Hematopoietic multipotent progenitor cell treated with erythropoietin and hydrocortisone succinate and interleukin-3 and kit ligand, for 15 days (in vitro differentiated cells): ENCODE measurements at regions not wholly inside any gene's neighbourhood (a gene's known extent, or its start where the extent isn't known, plus 50 kb on each side); places are given as distances from the start of the nearest gene placed in this dataset.

Experiments used
- DNase-seq: peaks from one replicate; pipeline ENCODE4 v3.0.0-alpha.2; 2015; ENCODE audit warnings: low spot score

DNA sequence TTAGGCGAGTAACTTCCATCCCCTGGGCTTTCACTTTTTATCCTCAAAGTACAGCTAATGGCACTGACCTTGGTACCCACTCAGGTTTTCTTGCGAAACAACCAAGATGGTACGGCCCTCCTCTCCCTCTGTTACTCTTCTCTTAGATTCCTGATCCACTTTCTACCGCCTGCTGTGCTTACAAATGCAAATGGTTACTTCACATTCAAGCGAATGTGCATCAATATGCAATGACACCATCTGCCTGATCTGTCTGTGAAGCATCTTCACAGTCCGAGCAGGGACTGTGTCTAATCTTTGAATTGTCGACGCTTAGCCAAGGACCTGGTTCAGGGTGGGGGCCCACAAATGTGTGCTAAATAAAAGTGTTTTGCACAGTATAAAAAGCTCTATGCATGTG lies 112.2 kb downstream of the TRIB2 start:
- no peak for DNase-seq

DNA sequence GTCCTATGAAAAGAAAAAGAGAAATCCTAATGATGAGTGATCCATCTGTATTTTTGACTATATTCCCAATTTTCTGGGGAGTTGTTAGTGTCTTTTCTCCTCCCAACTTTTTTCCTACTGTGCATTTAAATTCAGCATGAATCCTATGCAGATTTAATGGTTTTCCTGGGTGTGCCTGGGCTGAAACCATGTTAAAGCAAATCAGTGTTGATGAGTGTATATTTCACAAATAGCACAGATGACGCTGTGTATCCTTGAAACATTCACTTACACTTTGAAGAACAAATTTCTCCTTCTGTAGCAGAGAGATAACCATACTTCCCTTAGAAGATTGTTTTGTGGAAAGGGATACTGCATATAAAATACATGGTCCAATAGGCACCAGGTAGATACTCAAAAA lies 114.3 kb downstream of the TRIB2 start:
- DNase-seq, result no peak

DNA sequence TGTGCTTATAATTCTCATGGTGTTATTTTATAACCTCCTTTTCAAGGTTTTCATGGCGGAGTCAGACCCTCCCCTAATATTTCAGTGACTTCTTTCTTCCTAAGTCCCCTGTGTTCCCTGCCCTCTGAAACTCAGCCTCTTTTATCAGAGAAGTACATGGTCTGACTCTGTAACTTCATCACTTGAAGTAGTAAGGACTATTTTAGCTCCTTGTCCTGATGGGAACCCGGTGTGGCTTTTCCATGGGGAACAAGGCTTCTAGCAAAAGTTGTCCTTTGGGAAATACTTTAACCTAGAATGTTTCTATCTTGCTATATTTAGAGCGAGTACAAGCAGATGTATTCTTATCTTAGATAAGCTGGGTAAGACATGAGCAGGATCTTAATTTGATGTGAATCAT lies 117.5 kb downstream of the TRIB2 start:
- DNase-seq, result no peak

DNA sequence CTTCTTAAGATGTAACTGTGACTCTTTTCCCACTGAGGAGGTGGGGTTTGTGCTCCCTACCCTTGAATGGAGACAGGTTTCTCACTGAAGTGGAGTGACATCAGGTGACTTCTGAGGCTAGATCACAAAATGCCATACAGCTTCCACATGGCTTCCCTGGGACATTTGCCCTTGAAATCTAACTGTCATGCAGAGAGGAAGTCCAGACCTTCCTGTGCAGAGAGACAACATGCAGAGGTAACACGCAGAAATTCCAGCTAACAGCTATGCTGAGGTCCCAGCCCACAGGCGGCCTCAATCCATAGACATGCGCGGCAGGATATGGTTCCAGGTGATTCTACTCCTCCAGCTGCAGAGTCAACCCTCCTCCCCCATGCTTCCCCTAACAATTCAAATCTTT lies 119.0 kb downstream of the TRIB2 start:
- no peak for DNase-seq

DNA sequence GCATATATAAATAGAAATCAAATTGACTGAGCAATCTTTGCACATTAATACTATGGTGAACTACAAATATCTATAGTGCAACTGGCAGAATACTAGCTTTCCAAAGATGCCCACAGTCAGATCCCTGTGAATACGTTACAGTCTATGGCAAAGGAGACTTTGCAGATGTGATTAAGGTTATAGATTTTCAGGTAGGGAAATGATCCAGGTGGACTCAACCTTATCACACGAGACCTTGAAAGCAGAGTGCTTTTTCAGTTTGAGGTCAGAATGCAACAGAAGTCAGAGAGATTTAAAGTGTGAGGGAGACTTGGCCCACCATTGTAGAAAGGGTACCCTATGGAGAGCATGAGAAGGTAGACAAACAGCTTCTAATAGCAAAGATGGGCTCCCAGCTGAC lies 122.6 kb downstream of the TRIB2 start:
- no peak for DNase-seq

DNA sequence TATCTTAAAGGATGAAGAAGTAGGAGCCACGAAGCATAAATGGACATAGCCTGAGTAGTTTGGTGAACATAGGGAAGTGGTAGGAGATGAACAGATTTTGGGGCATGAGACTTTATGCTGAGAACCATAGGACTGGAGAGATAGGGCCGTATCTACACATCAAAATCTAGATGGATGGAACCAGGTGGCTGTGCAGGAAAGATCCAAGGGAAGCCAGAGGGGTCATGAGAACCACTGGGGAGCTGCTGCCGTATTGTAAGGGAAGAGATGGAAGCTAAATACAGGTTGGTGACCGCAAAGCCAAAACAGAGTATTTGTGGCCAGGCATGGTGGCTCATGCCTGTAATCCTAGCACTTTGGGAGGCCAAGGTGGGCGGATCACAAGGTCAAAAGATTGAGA lies 124.3 kb downstream of the TRIB2 start:
- DNase-seq, result no peak

DNA sequence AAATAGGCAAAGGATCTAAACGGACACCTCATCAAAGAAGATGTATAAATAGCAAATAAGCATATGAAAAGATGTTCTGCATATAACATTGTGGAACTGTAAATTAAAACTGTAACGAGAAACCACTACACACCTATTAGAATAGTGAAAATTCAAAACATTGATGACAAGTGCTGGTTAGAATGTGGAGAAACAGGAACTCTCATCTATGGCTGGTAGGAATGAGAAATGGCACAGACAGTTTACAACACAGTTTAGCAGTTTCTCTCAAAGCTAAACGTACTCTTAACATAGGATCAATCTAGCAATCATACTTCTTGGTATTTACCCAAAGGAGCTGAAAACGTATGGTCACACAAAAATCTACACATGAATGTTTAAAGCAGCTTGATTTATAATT lies 126.2 kb downstream of the TRIB2 start:
- DNase-seq, result no peak

DNA sequence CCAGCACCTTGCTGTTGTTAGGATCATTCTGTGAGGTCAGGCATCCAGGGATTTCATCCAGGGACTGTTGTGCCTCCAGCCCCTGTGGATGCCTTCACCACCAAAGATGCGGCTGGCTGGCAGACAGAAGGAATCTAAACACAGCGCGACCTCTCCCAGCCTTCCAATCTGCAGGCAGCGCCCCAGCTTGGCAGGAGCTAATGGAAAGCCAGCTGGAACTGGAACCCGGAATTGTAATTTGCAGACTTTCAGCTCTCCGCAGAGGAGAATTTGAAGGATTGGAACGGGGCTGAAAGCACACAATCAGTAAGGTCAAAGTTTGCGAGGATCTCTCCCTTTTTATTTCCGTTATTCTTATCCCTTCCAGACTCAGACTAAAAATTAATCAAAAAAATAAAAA lies 127.8 kb downstream of the TRIB2 start:
- DNase-seq, result no peak

DNA sequence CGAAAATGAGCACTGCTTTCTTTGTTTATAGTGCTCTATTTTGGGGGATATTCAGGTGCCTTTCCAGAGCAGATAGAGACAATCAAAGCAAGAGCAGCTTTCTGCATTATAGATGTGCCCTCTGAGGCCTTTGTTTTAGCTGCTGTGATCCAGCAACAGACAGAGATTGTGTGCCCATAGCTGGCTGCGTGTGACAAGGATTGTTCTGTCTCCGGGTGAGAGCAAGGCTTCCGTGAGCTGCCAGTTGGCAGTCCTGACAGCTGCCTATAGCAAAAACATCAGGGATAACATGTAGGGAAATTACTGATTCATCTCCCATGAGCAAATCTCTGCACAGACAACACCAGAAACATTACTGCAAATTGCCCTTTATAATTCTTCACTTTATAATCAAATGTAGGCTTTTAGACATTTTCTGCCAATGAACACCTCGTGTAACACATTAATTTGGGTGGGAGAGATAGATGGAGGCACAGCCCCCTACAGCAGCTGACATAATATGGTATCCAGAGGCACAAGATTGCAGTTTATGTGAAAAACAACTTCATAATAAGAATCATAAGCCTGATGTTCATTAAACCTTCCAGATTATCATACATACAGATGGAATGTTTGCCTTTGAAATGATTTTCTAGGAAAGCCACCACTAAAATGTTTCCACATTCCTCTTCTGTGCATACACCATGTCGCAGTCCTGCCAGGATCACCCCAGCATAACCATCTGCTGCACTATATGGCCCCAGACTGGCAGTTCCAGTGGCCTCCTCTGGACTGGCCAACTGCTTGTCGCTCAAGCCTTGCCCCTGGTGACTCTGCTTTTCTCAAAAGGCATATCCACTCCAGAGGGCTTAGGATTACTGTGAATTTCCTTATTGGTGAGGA lies 131.2 kb downstream of the TRIB2 start:
- DNase-seq, result no peak

DNA sequence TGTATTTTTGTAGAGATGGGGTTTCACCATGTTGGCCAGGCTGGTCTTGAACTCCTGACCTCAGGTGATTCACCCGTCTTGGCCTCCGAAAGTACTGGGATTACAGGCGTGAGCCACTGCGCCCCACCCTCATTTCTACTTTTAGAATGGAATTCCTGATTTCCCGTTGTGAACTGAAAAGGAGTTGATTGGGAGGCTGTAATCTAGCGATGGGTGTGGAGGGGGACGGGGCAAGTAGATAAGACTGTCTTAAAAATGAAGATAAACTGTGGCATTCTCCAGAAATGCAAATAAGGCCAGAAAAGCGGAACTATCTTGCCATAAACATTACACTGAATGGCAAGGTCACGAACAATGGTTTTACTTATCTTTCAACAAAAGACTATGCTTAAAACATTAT lies 135.4 kb downstream of the TRIB2 start:
- DNase-seq, result no peak

DNA sequence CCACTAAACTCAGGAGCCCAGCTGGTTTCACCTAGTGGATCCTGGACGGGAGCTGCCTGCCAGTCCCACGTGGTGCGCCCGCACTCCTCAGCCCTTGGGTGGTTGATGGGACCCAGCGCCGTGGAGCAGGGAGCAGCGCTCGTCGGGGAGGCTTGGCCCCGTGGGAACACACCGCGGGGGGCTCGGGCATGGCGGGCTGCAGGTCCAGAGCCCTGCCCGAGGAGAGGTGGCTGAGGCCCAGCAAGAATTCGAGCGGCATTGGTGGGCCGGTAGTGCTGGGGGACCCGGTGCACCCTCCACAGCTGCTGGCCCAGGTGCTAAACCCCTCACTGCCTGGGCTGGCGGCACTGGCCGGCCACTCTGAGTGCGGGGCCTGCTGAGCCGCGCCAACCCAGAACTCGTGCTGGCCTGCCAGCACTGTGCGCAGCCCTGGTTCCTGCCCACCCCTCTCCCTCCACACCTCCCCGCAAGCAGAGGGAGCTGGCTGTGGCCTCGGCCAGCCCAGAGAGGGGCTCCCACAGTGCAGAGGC lies 137.3 kb downstream of the TRIB2 start:
- no peak for DNase-seq

DNA sequence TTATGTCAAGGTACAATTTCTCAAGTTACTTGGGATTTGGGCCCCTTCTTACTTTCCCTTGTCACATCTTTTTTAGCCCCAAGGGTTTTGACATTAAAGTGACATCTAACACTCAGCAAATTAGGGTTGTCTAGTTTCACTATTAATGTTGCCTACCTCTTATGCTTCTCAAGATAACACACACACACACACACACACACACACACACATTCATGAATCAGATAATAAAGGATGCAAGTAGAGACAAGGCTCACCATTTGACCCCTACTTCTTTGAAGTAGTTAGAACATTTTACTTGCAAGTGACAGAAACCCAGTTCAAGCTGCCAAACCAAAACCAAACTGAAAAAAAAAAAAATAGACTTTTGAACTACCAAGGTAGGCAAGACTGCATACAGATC lies 138.8 kb downstream of the TRIB2 start:
- no peak for DNase-seq

DNA sequence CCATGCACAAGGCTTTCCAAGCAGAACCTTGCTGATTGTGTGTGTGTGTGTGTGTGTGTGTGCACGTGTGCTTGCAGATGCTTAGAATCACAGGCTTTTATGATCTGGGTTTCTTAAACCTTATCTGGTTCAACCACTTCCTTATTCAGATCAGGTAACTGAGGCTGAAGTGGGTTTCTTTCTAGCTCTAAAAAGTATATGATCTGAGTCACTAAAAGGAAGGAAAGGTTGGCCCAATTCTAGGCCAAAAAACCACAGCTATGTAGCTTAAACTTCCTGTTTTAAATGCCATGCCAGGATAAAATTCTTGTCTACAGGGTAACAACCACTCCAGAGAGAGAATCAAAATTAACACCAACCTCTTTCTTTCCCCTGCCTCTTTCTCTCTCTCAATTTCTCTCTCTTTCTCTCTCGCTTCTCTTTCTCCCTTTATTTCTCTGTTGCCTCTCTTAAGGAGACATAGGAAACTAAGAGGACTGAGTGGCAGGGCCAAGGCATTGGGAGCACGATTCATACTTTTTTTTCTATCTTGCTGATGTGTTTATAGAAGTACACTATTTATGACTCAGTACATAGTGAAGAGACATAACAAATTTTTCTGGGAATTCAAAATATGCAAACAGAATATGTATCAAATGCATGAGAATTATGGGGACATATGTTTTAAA lies 140.3 kb downstream of the TRIB2 start:
- no peak for DNase-seq

DNA sequence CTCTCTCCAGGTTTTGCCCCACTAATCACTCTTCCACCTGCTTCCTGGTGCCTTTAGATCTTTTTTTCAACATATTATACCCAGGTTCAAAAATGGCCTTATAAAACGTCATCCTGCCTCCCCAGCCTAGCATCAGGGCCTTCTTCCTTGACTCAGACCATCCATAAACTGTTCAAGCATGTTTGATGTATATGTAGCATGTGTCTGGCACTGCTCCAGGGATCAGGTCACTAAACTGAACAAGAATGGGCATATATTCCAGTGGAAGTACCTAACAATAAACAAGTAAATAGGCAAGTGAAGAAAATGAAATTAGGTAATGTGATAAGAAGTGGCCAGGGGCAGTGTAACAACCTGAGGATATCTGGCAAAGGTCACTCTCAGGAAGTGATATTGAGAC lies 141.2 kb downstream of the TRIB2 start:
- DNase-seq, result no peak

DNA sequence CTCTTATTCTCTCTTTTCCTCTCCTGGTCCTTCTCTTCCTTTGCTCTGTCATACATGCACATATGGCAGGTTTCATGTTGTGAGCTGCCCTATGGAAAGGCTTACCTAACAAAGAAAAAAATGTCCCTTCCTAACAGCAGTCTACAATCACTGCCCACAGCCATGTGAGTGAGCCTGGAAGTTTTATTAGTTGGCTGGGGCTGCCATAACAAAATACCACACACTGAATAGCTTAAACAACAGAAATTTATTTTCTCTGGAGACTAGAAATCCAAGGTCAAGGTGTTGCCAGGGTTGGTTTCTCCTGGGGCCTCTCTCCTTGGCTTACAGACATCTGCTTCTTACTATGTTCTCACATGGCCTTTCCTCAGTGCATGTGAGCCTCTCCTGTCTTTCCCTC lies 142.1 kb downstream of the TRIB2 start:
- DNase-seq, result no peak

DNA sequence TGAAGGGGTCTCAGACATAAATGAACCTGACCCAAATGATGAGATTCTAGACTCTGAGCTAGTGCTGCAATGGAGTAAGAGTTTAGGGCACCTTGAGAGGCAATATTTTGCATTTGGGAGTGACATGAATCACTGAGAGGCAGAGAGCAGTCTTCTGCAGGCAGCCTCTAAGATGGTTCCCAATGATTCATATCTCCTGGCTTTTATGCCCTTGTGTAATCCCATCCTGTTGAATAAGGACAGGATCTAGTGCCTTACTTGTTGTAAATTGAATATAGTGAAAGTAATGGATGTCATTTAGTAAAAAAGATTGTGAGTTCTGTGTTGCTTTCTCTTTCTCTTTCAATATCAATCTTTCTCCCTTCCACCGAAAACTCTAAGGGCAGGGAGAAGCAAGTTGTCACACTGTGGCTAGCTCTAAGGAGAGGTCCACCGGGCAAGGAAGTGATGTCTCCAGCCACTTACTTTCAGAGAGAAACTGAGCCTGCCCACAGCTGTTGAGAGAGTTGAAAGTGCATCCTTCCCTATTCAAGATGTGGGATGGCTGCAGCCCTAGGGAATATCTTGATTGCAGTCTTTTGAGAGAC lies 144.7 kb downstream of the TRIB2 start:
- DNase-seq, result no peak

DNA sequence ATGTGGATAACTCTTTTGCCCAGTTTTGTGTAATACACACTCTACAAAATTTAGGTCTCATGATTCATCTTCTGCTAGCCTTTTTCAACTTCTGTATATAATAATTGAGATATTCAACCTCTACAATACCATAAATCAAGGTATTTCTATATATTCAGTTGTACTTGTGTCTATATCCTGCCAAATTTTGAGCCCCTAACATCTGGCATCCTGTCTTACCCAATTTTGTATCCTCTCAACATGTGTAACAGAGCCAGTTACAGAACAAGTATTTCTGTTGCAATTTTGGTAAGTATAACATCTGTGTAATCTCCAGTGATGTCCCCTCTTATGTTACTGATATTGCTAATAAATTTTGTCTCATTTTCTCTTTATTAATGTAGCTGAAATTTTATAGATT lies 145.8 kb downstream of the TRIB2 start:
- no peak for DNase-seq

DNA sequence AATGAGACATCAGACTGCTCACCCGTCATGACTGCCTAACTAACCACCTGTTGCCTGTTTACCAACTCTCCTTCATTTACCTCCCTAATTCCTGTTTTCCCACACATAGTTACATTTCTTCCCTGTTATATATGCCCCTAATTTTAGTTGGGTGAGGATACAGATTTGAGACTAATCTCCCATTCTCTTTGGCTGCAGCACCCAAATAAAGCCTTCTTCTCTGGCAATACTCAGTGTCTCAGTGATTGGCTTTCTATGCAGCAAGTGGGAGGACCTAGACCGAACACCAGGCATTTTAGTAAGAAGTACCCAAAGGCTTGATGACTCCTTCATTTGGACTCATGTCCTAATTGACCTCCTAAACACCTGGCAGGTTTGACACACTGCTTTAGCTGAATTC lies 147.2 kb downstream of the TRIB2 start:
- no peak for DNase-seq

DNA sequence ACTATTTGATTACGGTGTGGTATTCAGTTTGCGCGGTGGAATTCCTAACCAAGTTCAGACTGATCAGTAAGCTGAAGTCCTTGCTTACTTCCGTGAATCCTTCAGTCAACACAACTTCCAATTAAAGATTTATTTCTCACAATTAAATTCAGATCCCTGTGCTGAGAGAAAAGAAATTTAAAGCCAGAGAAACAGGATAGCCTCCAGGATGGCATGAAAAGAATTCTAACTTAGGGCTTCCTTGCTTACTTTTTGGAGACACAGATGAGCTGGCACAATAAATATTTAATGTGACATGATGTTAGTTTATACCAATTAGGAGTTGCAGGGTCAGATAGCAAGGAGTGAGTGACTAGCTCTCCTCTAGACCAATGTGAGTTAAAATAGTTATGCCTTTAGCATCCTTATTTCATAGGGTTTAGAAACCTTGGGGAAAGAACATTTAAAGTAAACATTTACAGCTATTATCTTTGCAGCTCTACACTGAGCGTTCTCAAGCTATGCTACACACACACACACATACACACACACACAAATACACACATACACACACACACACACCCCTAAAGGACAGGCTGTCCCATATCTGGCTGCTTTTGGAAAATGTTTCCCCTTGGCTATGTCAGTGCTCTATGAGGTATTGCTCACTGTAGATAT lies 151.0 kb downstream of the TRIB2 start:
- no peak for DNase-seq

DNA sequence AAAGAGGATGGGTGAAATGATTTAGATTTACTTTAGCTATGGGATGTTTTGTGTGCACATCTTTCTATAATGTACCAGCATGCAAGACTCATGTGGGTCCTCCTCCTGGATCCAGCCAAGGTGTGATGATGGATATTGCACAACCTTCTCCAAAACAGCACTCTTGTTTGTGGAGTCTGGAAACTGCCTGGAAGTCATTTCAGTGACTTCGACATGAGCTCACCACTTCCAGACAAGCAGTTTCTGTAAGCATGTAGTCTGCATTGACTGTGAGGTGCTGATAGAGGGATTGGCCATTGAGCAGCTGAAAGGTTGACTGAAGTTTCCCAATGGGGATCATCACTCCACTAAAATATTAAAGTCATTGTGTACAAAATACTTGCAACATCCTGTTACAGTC lies 154.0 kb downstream of the TRIB2 start:
- no peak for DNase-seq

DNA sequence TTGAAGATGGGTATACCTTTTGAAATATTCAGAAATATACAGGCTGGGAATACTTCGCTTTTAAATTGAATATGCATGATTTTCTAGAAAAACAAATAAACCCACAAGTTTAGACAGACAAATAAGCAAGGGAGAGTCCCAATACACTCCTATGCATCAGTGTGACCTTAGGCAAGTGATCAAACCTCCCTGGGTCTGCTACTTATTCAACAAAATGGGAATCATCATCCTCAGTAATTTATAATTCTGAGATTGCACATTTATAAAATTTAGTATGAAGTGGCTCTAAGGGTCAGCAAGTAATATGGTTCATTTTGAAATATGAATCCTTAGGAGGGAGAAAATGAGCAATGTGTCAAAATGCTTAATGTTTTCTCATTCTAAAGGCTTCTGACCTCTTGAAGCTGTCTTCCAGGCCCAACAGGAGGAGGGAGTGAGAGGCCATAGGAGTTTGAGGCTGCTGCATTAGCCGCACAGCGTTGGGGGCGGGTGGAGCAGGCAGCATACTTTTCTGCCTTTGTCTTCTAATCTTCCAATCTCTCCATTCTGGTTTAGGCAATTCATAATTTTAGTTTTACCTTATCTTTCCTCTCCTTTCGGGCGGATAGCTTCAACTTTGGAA lies 155.1 kb downstream of the TRIB2 start:
- DNase-seq, result no peak

DNA sequence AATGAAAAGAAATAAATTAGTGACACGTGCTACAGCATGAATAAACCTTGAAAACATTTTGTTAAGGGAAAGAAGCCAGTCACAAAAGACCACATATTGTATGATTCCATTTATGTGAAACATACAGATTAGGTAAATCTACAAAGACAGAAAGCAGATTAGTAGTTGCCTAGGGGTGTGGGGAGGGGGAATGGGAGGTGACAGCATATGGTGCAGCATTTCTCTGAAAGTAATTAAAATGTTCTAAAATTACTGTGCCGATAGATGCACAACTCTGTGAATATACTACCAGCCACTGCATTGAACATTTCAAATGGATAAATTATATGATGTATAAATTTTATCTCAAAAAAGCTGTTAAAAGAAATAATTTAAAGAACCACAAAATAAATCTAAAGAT lies 161.0 kb downstream of the TRIB2 start:
- DNase-seq, result no peak
